COLO829 (cell line): ENCODE measurements at regions not wholly inside any gene's neighbourhood (a gene's known extent, or its start where the extent isn't known, plus 50 kb on each side); places are given as distances from the start of the nearest gene placed in this dataset.

ENCODE experiments used
- DNase-seq: peaks from one replicate; pipeline ENCODE4 v3.0.0; 2012; ENCODE audit warnings: low spot score

DNA sequence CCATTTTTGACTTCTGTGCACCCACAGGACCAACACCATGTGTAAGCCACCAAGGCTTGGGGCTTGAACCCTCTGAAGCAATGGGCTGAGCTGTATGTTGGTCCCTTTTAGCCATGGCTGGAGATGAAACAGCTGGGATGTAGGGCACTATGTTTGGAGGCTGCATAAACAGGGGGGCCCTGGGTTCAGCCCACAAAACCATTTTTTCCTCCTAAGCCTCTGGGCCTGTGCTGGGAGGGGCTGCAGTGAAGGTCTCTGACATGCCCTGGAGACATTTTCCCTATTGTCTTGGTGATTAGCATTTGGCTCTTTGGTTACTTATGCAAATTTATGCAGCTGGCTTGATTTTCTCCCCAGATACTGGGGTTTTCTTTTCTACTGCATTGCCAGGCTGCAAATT lies 144.9 kb downstream of the ZNF326 start:
- DNase-seq, result no peak

DNA sequence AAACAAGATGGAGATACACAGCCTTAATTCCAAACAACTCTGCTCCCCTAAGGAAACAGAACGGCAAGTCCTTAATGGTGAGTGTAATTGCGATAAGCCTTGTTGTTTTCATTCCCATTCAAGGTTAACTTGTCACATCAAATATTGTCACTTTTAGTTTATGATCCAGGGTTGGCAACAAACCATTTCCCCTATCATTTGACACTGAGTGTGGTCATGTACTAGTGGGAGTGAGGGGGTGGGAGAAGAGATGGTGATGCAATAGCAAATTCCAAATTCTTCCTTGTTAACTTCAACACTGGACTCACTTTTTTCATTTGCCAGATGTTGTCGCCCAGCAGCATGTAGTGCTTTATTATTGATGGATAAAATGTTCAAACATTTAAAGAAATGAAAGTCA lies 140.4 kb downstream of the ZNF326 start:
- no peak for DNase-seq

- no peak for DNase-seq
Measured at GRCh38 chr1:90134175-90134955, 139.5 kb downstream of the ZNF326 start.

DNA sequence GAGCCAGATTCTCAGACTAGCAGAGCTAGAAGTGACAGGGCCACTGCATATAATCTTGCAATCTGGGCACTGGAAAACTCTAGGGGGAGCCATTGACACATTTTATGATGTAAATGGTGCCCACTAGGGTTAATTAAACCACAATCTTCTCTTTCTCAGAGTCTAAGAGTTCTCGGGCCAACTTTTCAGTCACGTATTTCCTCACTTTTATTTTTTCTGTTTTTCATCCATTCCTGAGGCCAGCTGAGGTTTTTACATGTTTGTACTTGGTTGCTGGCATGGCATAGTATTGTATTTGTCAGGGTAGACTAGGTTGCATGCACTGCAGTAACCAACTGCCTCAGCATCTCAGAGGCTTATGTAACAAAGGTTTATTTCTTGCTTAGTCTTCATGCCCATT lies 138.2 kb downstream of the ZNF326 start:
- DNase-seq, result peak; percentile 6

DNA sequence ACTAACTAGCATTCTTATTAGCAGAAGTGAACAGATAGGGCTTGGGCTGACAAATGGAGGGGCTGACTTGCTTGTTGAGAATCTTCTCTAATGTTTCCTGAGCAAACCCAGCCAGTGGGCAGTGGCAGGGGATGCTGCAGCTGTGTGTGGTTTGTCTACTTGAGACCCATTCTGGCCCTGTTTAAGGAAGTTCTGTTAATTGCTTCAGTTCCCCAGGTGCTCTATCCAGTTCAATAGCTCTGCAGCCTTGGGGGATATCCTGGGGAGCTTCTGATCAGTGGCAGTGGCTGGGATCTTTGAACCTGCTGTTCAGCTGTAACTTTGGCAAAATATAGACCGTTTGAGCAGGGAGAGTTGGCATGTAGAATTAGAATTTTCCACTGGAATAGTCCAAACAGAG lies 137.4 kb downstream of the ZNF326 start:
- no peak for DNase-seq

DNA sequence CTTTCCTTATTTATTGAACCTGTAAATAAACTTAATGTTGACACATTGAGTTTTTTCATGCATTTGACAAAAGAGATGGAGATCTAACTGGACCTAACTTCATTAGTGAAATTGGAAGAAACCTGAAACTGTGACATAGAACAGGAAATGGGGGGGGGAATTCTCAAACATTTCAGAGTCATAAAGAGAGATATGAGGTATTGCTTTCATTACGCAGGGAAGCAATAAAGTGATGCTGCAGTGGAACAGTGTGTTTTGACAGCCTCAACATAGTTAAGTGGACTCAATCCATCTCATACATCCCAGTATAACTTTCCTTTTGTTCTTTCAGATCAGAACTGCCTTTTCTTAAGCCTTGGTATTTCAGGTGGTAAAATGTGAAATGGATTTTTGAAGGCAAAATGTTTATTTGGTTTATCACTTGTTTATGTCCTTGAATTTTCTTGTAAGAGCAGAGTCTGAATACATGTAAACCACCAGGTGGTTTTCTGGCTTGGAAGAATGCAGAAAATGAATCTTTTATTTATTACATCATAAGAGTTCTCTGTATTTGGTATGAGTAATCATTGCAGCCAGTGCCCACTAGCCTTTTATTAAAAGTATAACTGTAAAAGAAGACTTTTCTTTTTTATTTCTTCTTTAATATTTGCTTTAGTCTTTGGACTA lies 132.5 kb downstream of the ZNF326 start:
- no peak for DNase-seq

DNA sequence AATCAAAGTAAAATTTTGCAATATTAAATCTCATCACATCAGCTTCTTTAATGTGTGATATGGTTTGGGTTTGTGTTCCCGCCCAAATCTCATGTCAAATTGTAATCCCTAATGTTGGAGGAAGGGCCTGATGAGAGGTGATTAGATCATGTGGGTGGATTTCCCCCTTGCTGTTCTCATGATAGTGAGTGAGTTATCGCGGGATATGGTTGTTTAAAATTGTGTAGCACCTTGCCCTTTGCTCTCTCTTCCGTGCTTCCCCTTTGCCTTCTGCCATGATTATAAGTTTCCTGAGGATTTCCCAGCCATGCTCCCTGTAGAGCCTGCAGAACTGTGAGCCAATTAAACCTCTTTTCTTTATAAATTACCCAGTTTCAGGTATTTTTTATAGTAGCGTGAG lies 131.9 kb downstream of the ZNF326 start:
- no peak for DNase-seq

DNA sequence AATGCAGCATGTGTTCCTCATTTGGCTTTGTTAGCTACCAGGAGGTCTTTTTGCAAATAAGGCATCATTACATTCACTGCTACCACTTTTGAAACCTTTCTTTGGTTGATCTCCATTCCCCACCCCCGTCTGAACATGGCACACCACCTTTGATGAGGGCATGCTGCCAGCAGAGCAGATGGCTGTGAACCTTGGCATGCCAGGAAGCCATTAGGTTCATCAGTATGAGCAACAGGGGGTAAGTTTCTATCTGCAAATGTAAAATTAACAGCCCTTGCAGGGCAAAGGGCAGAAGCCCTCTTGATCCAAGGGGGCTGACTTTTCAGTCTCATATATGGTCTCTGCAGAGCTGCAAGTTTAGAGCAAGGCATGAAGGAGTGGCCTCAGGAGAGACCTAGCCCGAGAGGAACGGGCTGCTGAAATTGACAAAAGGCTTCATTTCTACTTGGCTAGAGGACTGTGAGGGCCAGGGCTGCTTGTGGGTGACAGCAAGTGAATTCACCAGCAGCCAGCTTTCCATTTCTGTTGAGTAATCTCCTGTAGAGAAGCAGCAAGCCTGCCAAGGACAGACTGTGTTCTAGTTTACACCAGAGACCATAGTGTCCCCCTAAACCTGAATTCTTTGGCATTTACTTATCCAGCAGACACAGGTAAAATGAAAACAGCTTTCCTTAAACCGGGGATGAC lies 127.9 kb downstream of the ZNF326 start:
- DNase-seq, result no peak

DNA sequence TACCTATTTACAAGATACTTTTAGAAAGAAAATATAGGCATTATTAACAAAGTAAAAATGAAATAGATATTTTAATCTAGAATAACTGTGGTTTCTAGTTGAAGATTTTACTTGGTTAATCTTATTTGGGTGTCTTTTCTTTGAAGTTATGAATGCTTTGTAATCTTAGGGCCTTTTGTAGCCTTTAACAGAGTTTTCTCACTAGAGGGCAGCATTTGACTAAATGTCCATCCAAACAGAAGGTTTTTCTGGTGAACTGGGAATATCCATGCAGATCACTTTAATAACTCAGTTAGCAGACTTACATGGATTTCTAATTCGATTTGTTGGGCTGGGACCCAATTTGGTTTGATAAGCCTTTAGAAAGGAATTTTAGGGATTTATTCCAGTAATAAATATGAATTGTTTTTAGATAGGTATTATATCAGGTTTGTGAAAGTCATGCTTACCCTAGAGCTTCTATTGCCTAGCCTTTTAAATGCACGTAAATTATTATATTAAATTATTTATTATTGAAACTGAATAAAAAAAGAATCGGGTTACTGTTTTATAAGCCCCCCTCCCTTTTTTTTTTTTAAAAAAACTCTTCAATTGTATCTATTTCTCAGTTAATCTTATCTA lies 119.7 kb downstream of the ZNF326 start:
- DNase-seq, result peak; percentile 34

- DNase-seq, result no peak
Measured at GRCh38 chr1:90107990-90108389, 113.1 kb downstream of the ZNF326 start.

DNA sequence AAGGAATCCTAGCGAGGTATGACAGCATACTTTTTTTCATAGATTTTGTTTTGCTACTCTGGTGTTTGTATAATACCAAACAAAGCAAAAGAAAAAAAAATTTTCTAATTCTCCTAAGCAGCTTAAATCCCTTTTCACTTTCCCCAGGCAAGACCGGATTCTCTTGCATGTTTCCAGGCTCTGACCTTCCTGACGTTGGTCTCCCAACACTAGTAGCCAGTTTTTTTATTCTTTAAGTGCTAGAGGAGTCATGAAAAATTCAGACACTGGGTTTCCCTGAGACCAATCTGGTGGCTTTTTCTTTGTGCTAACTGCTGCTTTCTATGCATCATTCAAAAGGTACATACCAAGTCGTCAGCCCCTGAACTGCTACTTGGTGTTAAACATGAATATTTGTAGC lies 111.4 kb downstream of the ZNF326 start:
- DNase-seq, result no peak

DNA sequence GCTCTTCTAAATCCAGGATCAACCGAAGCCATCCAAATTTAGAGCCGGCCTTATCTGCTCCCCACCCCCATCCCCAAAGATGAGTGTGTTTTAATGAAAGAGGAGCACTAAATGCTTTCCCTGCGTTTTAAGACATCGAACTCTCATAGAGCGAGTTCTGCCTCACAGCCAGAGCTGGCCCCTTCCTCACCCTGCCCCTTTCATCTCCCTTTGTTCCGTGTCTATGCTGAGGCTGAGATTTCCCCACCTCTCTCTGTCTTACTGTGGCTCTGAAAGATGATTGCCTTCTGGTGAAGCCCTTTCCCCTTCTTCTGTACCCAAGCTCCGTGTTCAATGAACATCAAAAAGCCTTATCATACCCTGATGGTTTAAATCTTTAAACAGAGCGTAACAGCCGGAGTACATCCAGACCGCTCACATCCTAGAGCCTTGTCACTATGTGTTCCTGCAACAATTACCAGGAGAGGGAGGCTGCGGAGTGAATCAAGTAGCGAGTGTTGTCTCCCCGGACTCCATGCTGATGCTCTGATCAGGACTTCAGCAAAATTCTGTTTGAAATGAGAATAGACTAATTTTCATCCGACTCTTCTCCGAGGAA lies 110.1 kb downstream of the ZNF326 start:
- no peak for DNase-seq

DNA sequence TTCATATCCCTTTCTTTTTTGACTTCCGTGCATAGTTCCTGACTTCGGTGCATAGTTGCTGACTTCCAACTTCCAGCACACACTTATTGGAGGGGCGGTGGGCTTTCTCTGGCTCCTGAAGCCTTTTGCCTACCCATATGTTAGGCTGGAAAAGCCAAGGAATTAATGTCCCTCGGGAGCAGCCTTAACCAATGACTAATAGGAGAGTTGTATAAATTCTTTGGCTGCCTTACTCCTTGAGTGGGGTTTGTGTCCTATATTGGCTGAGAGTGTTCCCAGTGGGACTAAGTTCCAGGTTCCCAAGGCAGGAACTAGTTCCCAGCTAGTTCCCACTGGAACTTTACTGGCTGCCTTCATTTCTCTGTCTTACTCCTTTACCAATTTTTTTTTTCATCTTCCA lies 105.7 kb downstream of the ZNF326 start:
- DNase-seq, result no peak

- DNase-seq, result no peak
Measured at GRCh38 chr1:90092441-90092840, 97.5 kb downstream of the ZNF326 start.
